K562 (cell line): ENCODE measurements at regions not wholly inside any gene's neighbourhood (a gene's known extent, or its start where the extent isn't known, plus 50 kb on each side); places are given as distances from the start of the nearest gene placed in this dataset.

Experiments used
- ATAC-seq: fragments of 200-7000 bp; cut with Tn5 transposase; 3 replicates; pipeline ENCODE4 v1.9.1; 2020; ENCODE audit warnings: moderate library complexity
- BruUV-seq: library from RNA; stranded (reverse); fragments of 400-500 nt; replicated peaks from 2 replicates; lab custom pipeline; 2021; lab: Mats Ljungman, UMichigan
- CTCF ChIA-PET: fragments of 300-600 bp; formaldehyde crosslinking; extraction: SDS; loops from one replicate; lab custom pipeline; 2021; ENCODE audit warnings: low intra/inter-chr PET ratio; lab: Yijun Ruan, JAX
- POLR2A ChIA-PET: fragments of 300-600, 350-650 bp; sonication (Branson Sonifier 250); formaldehyde crosslinking; extraction: SDS; loops from one replicate; lab custom pipeline; 2021; ENCODE audit warnings: antibody characterized with exemption, inconsistent platforms; lab: Yijun Ruan, JAX
- DNase-seq, 4 experiments: peaks; one replicate each; pipeline versions ENCODE4 v3.0.0 to v3.0.0-alpha.2; 2011 to 2018; ENCODE audit warnings: low spot score in 3 of 4, mixed read lengths in 3 of 4; ENCODE audit errors: extremely low read depth in 1 of 4
- FAIRE-seq: peaks from 2 replicates; lab custom pipeline; 2011; peaks lifted over from hg19 to GRCh38; lab: Jason Lieb, UNC
- H2AFZ ChIP-seq: 2 replicates; pipeline ENCODE4 v1.6.0; 2011; ENCODE audit warnings: low read depth, low read length, control low read depth, inconsistent platforms
- H3K27ac ChIP-seq: fragments of 200-600 bp; 3 replicates; pipeline ENCODE4 v1.8.0; 2011; ENCODE audit warnings: low read depth, mild to moderate bottlenecking, control low read depth, inconsistent platforms, low read length, moderate library complexity, mixed read lengths; ENCODE audit errors: extremely low read depth
- H3K27me3 ChIP-seq, 2 experiments: fragments of 300-600 bp in 1 of 2; 2 replicates in 1 of 2; 3 replicates in 1 of 2; pipeline versions ENCODE4 v1.6.0 to v1.8.0; 2011; ENCODE audit warnings: inconsistent platforms in 2 of 2, low read length in 2 of 2, mild to moderate bottlenecking in 1 of 2, mixed read lengths in 1 of 2, moderate library complexity in 1 of 2; ENCODE audit not compliant: control insufficient read depth in 2 of 2, insufficient read depth in 2 of 2
- H3K36me3 ChIP-seq: fragments of 300-600 bp; 3 replicates; pipeline ENCODE4 v1.8.0; 2011; ENCODE audit warnings: mild to moderate bottlenecking, low read length, inconsistent platforms; ENCODE audit not compliant: control insufficient read depth, insufficient read depth
- H3K4me1 ChIP-seq, 2 experiments: fragments of 200-600 bp in 1 of 2; replicated peaks in 1 of 2; 2 replicates in 1 of 2; 3 replicates in 1 of 2; pipeline versions ENCODE4 v1.5.1 to v1.8.0; 2011; ENCODE audit warnings: inconsistent platforms in 2 of 2, low read length in 2 of 2, mild to moderate bottlenecking in 1 of 2, mixed read lengths in 1 of 2, moderate library complexity in 1 of 2; ENCODE audit not compliant: control insufficient read depth in 2 of 2, insufficient read depth in 2 of 2
- H3K4me2 ChIP-seq: 2 replicates; pipeline ENCODE4 v1.6.1; 2011; ENCODE audit warnings: low read length, control low read depth, inconsistent platforms, mixed read lengths; ENCODE audit not compliant: insufficient read depth
- H3K4me3 ChIP-seq: fragments of 200-600 bp; sonication (generic), shearing (Covaris generic); 2 replicates; pipeline ENCODE4 v1.5.1; 2016; ENCODE audit warnings: control low read depth, inconsistent platforms
- H3K79me2 ChIP-seq: fragments of 200-600 bp; 3 replicates; pipeline ENCODE4 v1.8.0; 2011; ENCODE audit warnings: low read length, inconsistent platforms; ENCODE audit not compliant: control insufficient read depth, insufficient read depth
- H3K9ac ChIP-seq, 2 experiments: 2 replicates each; pipeline versions ENCODE4 v1.6.0 to v1.6.1; 2011; ENCODE audit warnings: low read depth in 2 of 2, low read length in 2 of 2, control low read depth in 1 of 2, inconsistent platforms in 1 of 2, mild to moderate bottlenecking in 1 of 2, mixed read lengths in 1 of 2; ENCODE audit not compliant: insufficient read depth in 1 of 2
- H3K9me1 ChIP-seq: one replicate; pipeline ENCODE4 v1.6.0; 2011; ENCODE audit warnings: inconsistent platforms, mild to moderate bottlenecking, low read length, moderate library complexity; ENCODE audit not compliant: control insufficient read depth, insufficient read depth
- H3K9me3 ChIP-seq: replicated peaks from 2 replicates; pipeline ENCODE4 v1.5.1; 2011; ENCODE audit warnings: low read depth, low read length, inconsistent platforms; ENCODE audit not compliant: control insufficient read depth, insufficient read depth
- H4K20me1 ChIP-seq: replicated peaks from 2 replicates; pipeline ENCODE4 v1.6.1; 2011; ENCODE audit warnings: low read length, inconsistent platforms, mixed read lengths; ENCODE audit not compliant: control insufficient read depth, insufficient read depth
- ASH1L ChIP-seq: fragments of 450-650 bp; IDR thresholded peaks from 2 replicates; pipeline ENCODE4 v1.6.1; 2018; ENCODE audit warnings: borderline replicate concordance, mild to moderate bottlenecking, low read depth; ENCODE audit not compliant: partially characterized antibody
- EGR1 ChIP-seq: fragments of 450-650 bp; conservative IDR thresholded peaks from 2 replicates; pipeline ENCODE4 v1.6.1; 2017; ENCODE audit warnings: mild to moderate bottlenecking
- KDM1A ChIP-seq, 2 experiments: fragments of 450-650 bp; IDR thresholded peaks; 2 replicates each; pipeline ENCODE4 v1.6.1; 2016; ENCODE audit warnings: mild to moderate bottlenecking in 2 of 2
- NFYB ChIP-seq: IDR thresholded peaks from 2 replicates; pipeline ENCODE4 v1.6.1; 2011; ENCODE audit warnings: mild to moderate bottlenecking, moderate library complexity; ENCODE audit not compliant: insufficient read length; ENCODE audit errors: extremely low read depth
- TAF9B ChIP-seq: fragments of 450-650 bp; IDR thresholded peaks from 2 replicates; pipeline ENCODE4 v1.6.1; 2018; ENCODE audit warnings: mild to moderate bottlenecking; ENCODE audit not compliant: partially characterized antibody
- ZBTB1 ChIP-seq: sonication (generic); formaldehyde crosslinking; IDR thresholded peaks from 2 replicates; pipeline ENCODE4 v1.8.1; 2023; ENCODE audit warnings: missing genetic modification reagents, low read depth, mild to moderate bottlenecking, borderline replicate concordance
- ZBTB11 ChIP-seq, 3 experiments: fragments of 200-800 bp in 1 of 3; fragments of 250-450 bp in 1 of 3; fragments of 450-650 bp in 1 of 3; sonication (Bioruptor Pico) in 1 of 3; sonication (Bioruptor generic) in 1 of 3; formaldehyde crosslinking in 1 of 3; IDR thresholded peaks; 2 replicates each; pipeline versions ENCODE4 v1.6.1 to v1.8.0; 2016 to 2022; ENCODE audit warnings: mild to moderate bottlenecking in 2 of 3, missing genetic modification characterization in 2 of 3, missing compliant biosample characterization in 1 of 3, moderate library complexity in 1 of 3
- ZNF121 ChIP-seq: sonication (generic); formaldehyde crosslinking; conservative IDR thresholded peaks from 2 replicates; pipeline ENCODE4 v1.8.0; 2022; ENCODE audit warnings: missing genetic modification reagents
- ZNF274 ChIP-seq: IDR thresholded peaks from 2 replicates; pipeline ENCODE4 v1.6.1; 2011; ENCODE audit warnings: low read depth, mild to moderate bottlenecking, low read length, moderate library complexity, borderline replicate concordance
- ZNF436 ChIP-seq: fragments of 250-450, 450-650 bp; sonication (Bioruptor Pico); formaldehyde crosslinking; IDR thresholded peaks from 2 replicates; pipeline ENCODE4 v1.7.0; 2020; ENCODE audit warnings: mild to moderate bottlenecking
- ZNF76 ChIP-seq: fragments of 250-450 bp; sonication (Bioruptor Pico); IDR thresholded peaks from 2 replicates; pipeline ENCODE4 v1.4.0; 2020; ENCODE audit warnings: mild to moderate bottlenecking, moderate library complexity, borderline replicate concordance
- WGBS: fragments of 100-300 bp; shearing (Covaris generic); methylation state at CpG from one replicate; pipeline ENCODE4 v1.1.6; 2016; ENCODE audit warnings: low coverage, mixed read lengths; ENCODE audit not compliant: insufficient coverage; ENCODE audit errors: missing lambda C conversion rate; 5-methylcytosine and 5-hydroxymethylcytosine counted together
- in situ Hi-C: fragments of 300-500 bp; cut with MboI; formaldehyde crosslinking; loops from 4 replicates; pipeline ENCODE4 v1.15.0; 2018; ENCODE audit warnings: inconsistent platforms, mixed read lengths
- intact Hi-C: fragments of 100-400 bp; cut with micrococcal nuclease; formaldehyde crosslinking; loops from 2 replicates; pipeline ENCODE4 v1.14.2; 2022

DNA sequence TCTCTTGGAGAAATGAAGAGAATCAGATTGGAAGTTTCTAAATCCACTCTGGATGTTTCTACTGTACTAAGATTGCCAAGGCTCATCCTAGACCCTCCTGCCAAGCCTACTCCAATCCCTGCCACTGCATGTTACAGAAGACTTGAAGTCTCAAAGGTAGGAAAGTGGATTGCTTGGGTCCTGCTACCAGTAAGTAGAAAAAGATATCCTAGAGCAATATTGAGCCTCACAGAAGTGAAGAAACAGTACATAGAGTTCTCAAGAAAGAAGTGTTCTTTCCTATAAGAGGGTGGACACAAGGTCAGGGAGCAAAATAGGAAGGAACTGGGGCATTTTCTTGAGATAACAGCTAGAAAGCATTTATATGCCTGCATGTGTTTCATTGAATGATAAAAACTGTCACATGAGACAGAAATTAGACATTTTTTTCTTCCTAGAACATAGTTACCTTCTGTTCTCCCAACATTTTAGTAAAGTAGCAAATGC, 232.9 kb downstream of the RBM43 start (continued):
- TF ChIP-seq ASH1L, result no peak

DNA sequence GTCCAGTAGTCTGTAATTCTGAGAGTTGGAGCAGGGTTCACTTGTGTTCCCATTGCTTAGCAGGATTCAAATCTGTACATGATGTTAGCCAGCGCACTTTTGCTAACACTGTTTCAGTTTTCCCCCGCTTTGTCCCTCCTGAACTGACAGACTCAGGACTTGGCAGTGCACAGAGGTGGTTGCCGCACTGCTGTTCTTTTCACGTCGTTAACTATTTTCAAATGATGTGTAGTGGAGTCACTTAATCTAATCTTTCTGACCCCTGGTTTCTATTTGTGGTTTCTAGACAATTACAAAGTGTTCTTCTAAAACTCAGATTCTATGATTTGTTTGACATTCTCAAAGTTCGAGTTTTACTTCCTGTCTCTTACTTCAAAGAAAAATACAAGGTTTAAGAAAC, 234.5 kb downstream of the RBM43 start:
- H3K9me3 ChIP-seq, result no peaks in the 10 kb centered on the region
- no peak for FAIRE-seq
- no peak for TF ChIP-seq ZBTB1
- TF ChIP-seq ZNF436, result no peak
- no peak for TF ChIP-seq KDM1A (IDR thresholded peaks at IDR 0.05)
- TF ChIP-seq ZNF121 (CRISPR knock-in tag), result no peak
- TF ChIP-seq EGR1, result no peak
- TF ChIP-seq ZBTB11 (CRISPR knock-in tag; IDR thresholded peaks at IDR 0.05), result no peak
- no peak for TF ChIP-seq ZNF76 (CRISPR knock-in tag)
- no peak for TF ChIP-seq TAF9B
- TF ChIP-seq ZNF274, result no peak
- no peak for TF ChIP-seq NFYB
- TF ChIP-seq, all 486 proteins: peak for 0
- 4% methylated on average over 6 of the region's 6 CpGs for WGBS
- no peaks in the 10 kb centered on the region for H3K79me2 ChIP-seq
- no TSS peak for BruUV-seq
- in situ Hi-C loops, result no loop called here
- no peak overlapping the region for H3K9ac ChIP-seq
- H3K36me3 ChIP-seq, result no peaks in the 10 kb centered on the region
- H3K9me1 ChIP-seq, result no peaks in the 10 kb centered on the region
- no peaks in the 10 kb centered on the region for H3K4me1 ChIP-seq
- no peak overlapping the region for H3K4me3 ChIP-seq
- no peaks in the 10 kb centered on the region for H4K20me1 ChIP-seq
- intact Hi-C loops, result no loop called here
- ChIA-PET CTCF (no interaction called here), POLR2A (no interaction called here)
- H2AFZ ChIP-seq, result no peak overlapping the region
- H3K27me3 ChIP-seq, result no peaks in the 10 kb centered on the region
- ATAC-seq, result no peak
- H3K27ac ChIP-seq, result no peak overlapping the region
- H3K4me2 ChIP-seq, result no peak overlapping the region
- DNase-seq, result no peak
